ENCODE measurements at regions not wholly inside any gene's neighbourhood (a gene's known extent, or its start where the extent isn't known, plus 50 kb on each side); places are given as distances from the start of the nearest gene placed in this dataset.

GRCh38 chr2:128642821-128643220, 324.2 kb upstream of the HS6ST1 start:
- TF ChIP-seq CTCF (IDR thresholded peaks at IDR 0.05), result no peak
- no peak for TF ChIP-seq POLR2A (IDR thresholded peaks at IDR 0.05)

All from right lobe of liver (tissue), 4 donors.